ENCODE measurements at regions not wholly inside any gene's neighbourhood (a gene's known extent, or its start where the extent isn't known, plus 50 kb on each side); places are given as distances from the start of the nearest gene placed in this dataset.
A peak's percentile ranks its signal among the peaks of the same experiment; 100 is the strongest.

GRCh38 chr6:43969158-43969981 lies 157.9 kb downstream of the MRPL14 start (continued):
- 0 out of 2 replicates have a peak, but pooled peaks have one; percentile 4 for TF ChIP-seq RREB1 (CRISPR knock-in tag; IDR thresholded peaks at IDR 0.05)
- TF ChIP-seq, protein P1, sequence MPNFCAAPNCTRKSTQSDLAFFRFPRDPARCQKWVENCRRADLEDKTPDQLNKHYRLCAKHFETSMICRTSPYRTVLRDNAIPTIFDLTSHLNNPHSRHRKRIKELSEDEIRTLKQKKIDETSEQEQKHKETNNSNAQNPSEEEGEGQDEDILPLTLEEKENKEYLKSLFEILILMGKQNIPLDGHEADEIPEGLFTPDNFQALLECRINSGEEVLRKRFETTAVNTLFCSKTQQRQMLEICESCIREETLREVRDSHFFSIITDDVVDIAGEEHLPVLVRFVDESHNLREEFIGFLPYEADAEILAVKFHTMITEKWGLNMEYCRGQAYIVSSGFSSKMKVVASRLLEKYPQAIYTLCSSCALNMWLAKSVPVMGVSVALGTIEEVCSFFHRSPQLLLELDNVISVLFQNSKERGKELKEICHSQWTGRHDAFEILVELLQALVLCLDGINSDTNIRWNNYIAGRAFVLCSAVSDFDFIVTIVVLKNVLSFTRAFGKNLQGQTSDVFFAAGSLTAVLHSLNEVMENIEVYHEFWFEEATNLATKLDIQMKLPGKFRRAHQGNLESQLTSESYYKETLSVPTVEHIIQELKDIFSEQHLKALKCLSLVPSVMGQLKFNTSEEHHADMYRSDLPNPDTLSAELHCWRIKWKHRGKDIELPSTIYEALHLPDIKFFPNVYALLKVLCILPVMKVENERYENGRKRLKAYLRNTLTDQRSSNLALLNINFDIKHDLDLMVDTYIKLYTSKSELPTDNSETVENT (CRISPR knock-in tag; IDR thresholded peaks at IDR 0.05) = peak; percentile 49; the same call in 1 of the 2 replicates
- no peak for TF ChIP-seq MYBL2 (IDR thresholded peaks at IDR 0.05; ENCODE audit: low read depth)
- TF ChIP-seq MYBL2 (CRISPR knock-in tag; IDR thresholded peaks at IDR 0.05; ENCODE audit: borderline replicate concordance) = no peak
- TF ChIP-seq LARP7 (IDR thresholded peaks at IDR 0.05) = no peak
- no peak for TF ChIP-seq ZNF639 (CRISPR knock-in tag; conservative IDR thresholded peaks at IDR 0.05 in 1 of 2, IDR thresholded peaks at IDR 0.05 in 1 of 2)
- TF ChIP-seq ELF2 (CRISPR knock-in tag; IDR thresholded peaks at IDR 0.05) = no peak
- peak; percentile 92 for TF ChIP-seq NFIC (IDR thresholded peaks at IDR 0.05)
- TF ChIP-seq ZNF143 (CRISPR knock-in tag; IDR thresholded peaks at IDR 0.05) = no peak
- 0 out of 2 replicates have a peak, but pooled peaks have one; percentile 17 for TF ChIP-seq HMG20A (CRISPR knock-in tag; conservative IDR thresholded peaks at IDR 0.05)
- no peak for TF ChIP-seq NONO (IDR thresholded peaks at IDR 0.05; ENCODE audit: low read depth in 2 of 2, low read length in 1 of 2)
- TF ChIP-seq, protein P2, sequence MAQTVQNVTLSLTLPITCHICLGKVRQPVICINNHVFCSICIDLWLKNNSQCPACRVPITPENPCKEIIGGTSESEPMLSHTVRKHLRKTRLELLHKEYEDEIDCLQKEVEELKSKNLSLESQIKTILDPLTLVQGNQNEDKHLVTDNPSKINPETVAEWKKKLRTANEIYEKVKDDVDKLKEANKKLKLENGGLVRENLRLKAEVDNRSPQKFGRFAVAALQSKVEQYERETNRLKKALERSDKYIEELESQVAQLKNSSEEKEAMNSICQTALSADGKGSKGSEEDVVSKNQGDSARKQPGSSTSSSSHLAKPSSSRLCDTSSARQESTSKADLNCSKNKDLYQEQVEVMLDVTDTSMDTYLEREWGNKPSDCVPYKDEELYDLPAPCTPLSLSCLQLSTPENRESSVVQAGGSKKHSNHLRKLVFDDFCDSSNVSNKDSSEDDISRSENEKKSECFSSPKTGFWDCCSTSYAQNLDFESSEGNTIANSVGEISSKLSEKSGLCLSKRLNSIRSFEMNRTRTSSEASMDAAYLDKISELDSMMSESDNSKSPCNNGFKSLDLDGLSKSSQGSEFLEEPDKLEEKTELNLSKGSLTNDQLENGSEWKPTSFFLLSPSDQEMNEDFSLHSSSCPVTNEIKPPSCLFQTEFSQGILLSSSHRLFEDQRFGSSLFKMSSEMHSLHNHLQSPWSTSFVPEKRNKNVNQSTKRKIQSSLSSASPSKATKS (CRISPR knock-in tag; IDR thresholded peaks at IDR 0.05) = no peak
- TF ChIP-seq DNMT1 (IDR thresholded peaks at IDR 0.05) = no peak
- no peak for TF ChIP-seq PHF21A (IDR thresholded peaks at IDR 0.05; ENCODE audit: borderline replicate concordance, low read depth)

Measured in K562 (cell line).